Panc1 (cell line): ENCODE measurements at regions not wholly inside any gene's neighbourhood (a gene's known extent, or its start where the extent isn't known, plus 50 kb on each side); places are given as distances from the start of the nearest gene placed in this dataset.

Experiments
- CTCF ChIP-seq: fragments of 450-650 bp; IDR thresholded peaks from 2 replicates; pipeline ENCODE4 v1.5.1; 2017; ENCODE audit warnings: mild to moderate bottlenecking
- POLR2AphosphoS5 ChIP-seq: IDR thresholded peaks from 2 replicates; pipeline ENCODE4 v1.6.1; 2012; ENCODE audit warnings: mild to moderate bottlenecking, low read depth, low read length, moderate library complexity
- TCF7L2 ChIP-seq: IDR thresholded peaks from 2 replicates; pipeline ENCODE4 v1.6.1; 2011; ENCODE audit warnings: mild to moderate bottlenecking, low read depth, low read length, inconsistent platforms

- TF ChIP-seq CTCF (no peak), TCF7L2 (no peak), POLR2AphosphoS5 (no peak)
These were observed 184.5 kb upstream of the NFE2L3 start for GRCh38 chr7:25967278-25968204.
